Erythroblast (primary cell): ENCODE measurements at regions not wholly inside any gene's neighbourhood (a gene's known extent, or its start where the extent isn't known, plus 50 kb on each side); places are given as distances from the start of the nearest gene placed in this dataset.

Experiments
- GATA1 ChIP-seq: IDR thresholded peaks from 2 replicates; pipeline ENCODE4 v1.6.1; 2011; ENCODE audit warnings: low read depth, mild to moderate bottlenecking, control low read depth, low read length, moderate library complexity
- POLR2A ChIP-seq: IDR thresholded peaks from 2 replicates; pipeline ENCODE4 v1.6.1; 2011; ENCODE audit warnings: mild to moderate bottlenecking, low read length

GRCh38 chr16:16890964-16891363, 512.0 kb downstream of the NPIPA7 start:
- TF ChIP-seq POLR2A (no peak), GATA1 (no peak)
